K562 (cell line): ENCODE measurements at regions not wholly inside any gene's neighbourhood (a gene's known extent, or its start where the extent isn't known, plus 50 kb on each side); places are given as distances from the start of the nearest gene placed in this dataset.

Experiments used
- ATAC-seq: fragments of 200-7000 bp; cut with Tn5 transposase; 3 replicates; pipeline ENCODE4 v1.9.1; 2020; ENCODE audit warnings: moderate library complexity
- BruUV-seq: library from RNA; stranded (reverse); fragments of 400-500 nt; replicated peaks from 2 replicates; lab custom pipeline; 2021; lab: Mats Ljungman, UMichigan
- CTCF ChIA-PET: fragments of 300-600 bp; formaldehyde crosslinking; extraction: SDS; loops from one replicate; lab custom pipeline; 2021; ENCODE audit warnings: low intra/inter-chr PET ratio; lab: Yijun Ruan, JAX
- POLR2A ChIA-PET: fragments of 300-600, 350-650 bp; sonication (Branson Sonifier 250); formaldehyde crosslinking; extraction: SDS; loops from one replicate; lab custom pipeline; 2021; ENCODE audit warnings: antibody characterized with exemption, inconsistent platforms; lab: Yijun Ruan, JAX
- DNase-seq, 4 experiments: peaks; one replicate each; pipeline versions ENCODE4 v3.0.0 to v3.0.0-alpha.2; 2011 to 2018; ENCODE audit warnings: low spot score in 3 of 4, mixed read lengths in 3 of 4; ENCODE audit errors: extremely low read depth in 1 of 4
- FAIRE-seq: peaks from 2 replicates; lab custom pipeline; 2011; peaks lifted over from hg19 to GRCh38; lab: Jason Lieb, UNC
- H2AFZ ChIP-seq: 2 replicates; pipeline ENCODE4 v1.6.0; 2011; ENCODE audit warnings: low read depth, low read length, control low read depth, inconsistent platforms
- H3K27ac ChIP-seq: fragments of 200-600 bp; 3 replicates; pipeline ENCODE4 v1.8.0; 2011; ENCODE audit warnings: low read depth, mild to moderate bottlenecking, control low read depth, inconsistent platforms, low read length, moderate library complexity, mixed read lengths; ENCODE audit errors: extremely low read depth
- H3K27me3 ChIP-seq, 2 experiments: fragments of 300-600 bp in 1 of 2; 2 replicates in 1 of 2; 3 replicates in 1 of 2; pipeline versions ENCODE4 v1.6.0 to v1.8.0; 2011; ENCODE audit warnings: inconsistent platforms in 2 of 2, low read length in 2 of 2, mild to moderate bottlenecking in 1 of 2, mixed read lengths in 1 of 2, moderate library complexity in 1 of 2; ENCODE audit not compliant: control insufficient read depth in 2 of 2, insufficient read depth in 2 of 2
- H3K36me3 ChIP-seq: fragments of 300-600 bp; 3 replicates; pipeline ENCODE4 v1.8.0; 2011; ENCODE audit warnings: mild to moderate bottlenecking, low read length, inconsistent platforms; ENCODE audit not compliant: control insufficient read depth, insufficient read depth
- H3K4me1 ChIP-seq, 2 experiments: fragments of 200-600 bp in 1 of 2; replicated peaks in 1 of 2; 2 replicates in 1 of 2; 3 replicates in 1 of 2; pipeline versions ENCODE4 v1.5.1 to v1.8.0; 2011; ENCODE audit warnings: inconsistent platforms in 2 of 2, low read length in 2 of 2, mild to moderate bottlenecking in 1 of 2, mixed read lengths in 1 of 2, moderate library complexity in 1 of 2; ENCODE audit not compliant: control insufficient read depth in 2 of 2, insufficient read depth in 2 of 2
- H3K4me2 ChIP-seq: 2 replicates; pipeline ENCODE4 v1.6.1; 2011; ENCODE audit warnings: low read length, control low read depth, inconsistent platforms, mixed read lengths; ENCODE audit not compliant: insufficient read depth
- H3K4me3 ChIP-seq: fragments of 200-600 bp; sonication (generic), shearing (Covaris generic); 2 replicates; pipeline ENCODE4 v1.5.1; 2016; ENCODE audit warnings: control low read depth, inconsistent platforms
- H3K79me2 ChIP-seq: fragments of 200-600 bp; 3 replicates; pipeline ENCODE4 v1.8.0; 2011; ENCODE audit warnings: low read length, inconsistent platforms; ENCODE audit not compliant: control insufficient read depth, insufficient read depth
- H3K9ac ChIP-seq, 2 experiments: 2 replicates each; pipeline versions ENCODE4 v1.6.0 to v1.6.1; 2011; ENCODE audit warnings: low read depth in 2 of 2, low read length in 2 of 2, control low read depth in 1 of 2, inconsistent platforms in 1 of 2, mild to moderate bottlenecking in 1 of 2, mixed read lengths in 1 of 2; ENCODE audit not compliant: insufficient read depth in 1 of 2
- H3K9me1 ChIP-seq: one replicate; pipeline ENCODE4 v1.6.0; 2011; ENCODE audit warnings: inconsistent platforms, mild to moderate bottlenecking, low read length, moderate library complexity; ENCODE audit not compliant: control insufficient read depth, insufficient read depth
- H3K9me3 ChIP-seq: replicated peaks from 2 replicates; pipeline ENCODE4 v1.5.1; 2011; ENCODE audit warnings: low read depth, low read length, inconsistent platforms; ENCODE audit not compliant: control insufficient read depth, insufficient read depth
- H4K20me1 ChIP-seq: replicated peaks from 2 replicates; pipeline ENCODE4 v1.6.1; 2011; ENCODE audit warnings: low read length, inconsistent platforms, mixed read lengths; ENCODE audit not compliant: control insufficient read depth, insufficient read depth
- ATF2 ChIP-seq: sonication (generic); formaldehyde crosslinking; IDR thresholded peaks from 2 replicates; pipeline ENCODE4 v1.8.1; 2022; ENCODE audit warnings: missing genetic modification reagents
- FOXK1 ChIP-seq: sonication (generic); formaldehyde crosslinking; IDR thresholded peaks from 2 replicates; pipeline ENCODE4 v1.8.0; 2022; ENCODE audit warnings: missing genetic modification reagents, mild to moderate bottlenecking, borderline replicate concordance
- SLC30A9 ChIP-seq: fragments of 250-450 bp; sonication (Bioruptor Pico); IDR thresholded peaks from 2 replicates; pipeline ENCODE4 v1.8.0; 2022; ENCODE audit warnings: mild to moderate bottlenecking, moderate library complexity
- ZBTB8A ChIP-seq: fragments of 450-650 bp; IDR thresholded peaks from 2 replicates; pipeline ENCODE4 v1.6.1; 2018; ENCODE audit warnings: mild to moderate bottlenecking, moderate library complexity; ENCODE audit not compliant: partially characterized antibody
- ZNF311 ChIP-seq: fragments of 250-450 bp; sonication (Bioruptor Pico); IDR thresholded peaks from 2 replicates; pipeline ENCODE4 v1.4.0; 2020; ENCODE audit warnings: mild to moderate bottlenecking, moderate library complexity
- WGBS: fragments of 100-300 bp; shearing (Covaris generic); methylation state at CpG from one replicate; pipeline ENCODE4 v1.1.6; 2016; ENCODE audit warnings: low coverage, mixed read lengths; ENCODE audit not compliant: insufficient coverage; ENCODE audit errors: missing lambda C conversion rate; 5-methylcytosine and 5-hydroxymethylcytosine counted together
- in situ Hi-C: fragments of 300-500 bp; cut with MboI; formaldehyde crosslinking; loops from 4 replicates; pipeline ENCODE4 v1.15.0; 2018; ENCODE audit warnings: inconsistent platforms, mixed read lengths
- intact Hi-C: fragments of 100-400 bp; cut with micrococcal nuclease; formaldehyde crosslinking; loops from 2 replicates; pipeline ENCODE4 v1.14.2; 2022
- TF ChIP-seq, protein P1 (sequence below): IDR thresholded peaks from 3 replicates; pipeline ENCODE4 v1.6.1; 2011; ENCODE audit warnings: borderline replicate concordance, mild to moderate bottlenecking, moderate library complexity; ENCODE audit not compliant: insufficient read length; ENCODE audit errors: extremely low read depth

DNA sequence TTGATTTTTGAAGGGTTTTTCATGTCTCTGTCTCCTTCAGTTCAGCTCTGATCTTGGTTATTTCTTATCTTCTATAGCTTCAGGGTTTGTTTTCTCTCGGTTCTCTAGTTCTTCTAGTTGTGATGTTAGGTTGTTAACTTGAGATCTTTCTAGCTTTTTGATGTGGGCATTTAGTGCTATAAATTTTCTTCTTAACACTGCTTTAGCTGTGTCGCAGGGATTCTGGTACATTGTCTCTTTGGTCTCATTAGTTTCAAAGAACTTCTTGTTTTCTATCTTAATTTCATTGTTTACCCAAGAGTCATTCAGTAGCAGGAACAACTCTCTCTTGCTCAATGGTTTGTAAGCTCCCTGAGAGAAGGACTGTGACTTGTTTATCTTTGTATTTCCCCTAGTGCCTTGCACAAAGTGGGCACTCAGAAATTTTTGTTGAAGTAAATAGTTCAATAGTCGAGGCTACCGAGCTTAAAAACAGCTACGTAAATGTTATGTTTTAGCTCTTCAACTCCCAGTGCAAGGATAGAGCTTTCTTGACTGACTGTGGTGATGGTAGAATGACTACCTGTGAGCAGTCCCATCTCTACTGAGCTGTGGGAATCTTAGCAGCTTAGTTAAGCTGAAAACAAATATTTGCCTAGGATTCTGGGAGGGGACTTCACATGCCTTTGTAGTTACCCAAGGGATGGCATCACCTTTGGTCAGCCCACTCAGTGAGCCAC, 225.8 kb upstream of the ELL2 start:
- no peak overlapping the region for H3K4me3 ChIP-seq
- no TSS peak for BruUV-seq
- FAIRE-seq (no peak), ATAC-seq (no peak), DNase-seq (no peak)
- H3K9me1 ChIP-seq = no peaks in the 10 kb centered on the region
- no peaks in the 10 kb centered on the region for H4K20me1 ChIP-seq
- H3K4me1 ChIP-seq = no peaks in the 10 kb centered on the region
- CTCF ChIA-PET = no interaction called here
- no peak overlapping the region for H3K27ac ChIP-seq
- 2% methylated on average over 5 of the region's 5 CpGs for WGBS
- H2AFZ ChIP-seq = no peak overlapping the region
- intact Hi-C loops = no loop called here
- H3K79me2 ChIP-seq = no peaks in the 10 kb centered on the region
- no peak overlapping the region for H3K4me2 ChIP-seq
- no peaks in the 10 kb centered on the region for H3K9me3 ChIP-seq
- no peak for TF ChIP-seq ZNF311 (CRISPR knock-in tag)
- TF ChIP-seq FOXK1 (CRISPR knock-in tag) = no peak
- no peak for TF ChIP-seq ATF2 (CRISPR knock-in tag)
- TF ChIP-seq, protein P1, sequence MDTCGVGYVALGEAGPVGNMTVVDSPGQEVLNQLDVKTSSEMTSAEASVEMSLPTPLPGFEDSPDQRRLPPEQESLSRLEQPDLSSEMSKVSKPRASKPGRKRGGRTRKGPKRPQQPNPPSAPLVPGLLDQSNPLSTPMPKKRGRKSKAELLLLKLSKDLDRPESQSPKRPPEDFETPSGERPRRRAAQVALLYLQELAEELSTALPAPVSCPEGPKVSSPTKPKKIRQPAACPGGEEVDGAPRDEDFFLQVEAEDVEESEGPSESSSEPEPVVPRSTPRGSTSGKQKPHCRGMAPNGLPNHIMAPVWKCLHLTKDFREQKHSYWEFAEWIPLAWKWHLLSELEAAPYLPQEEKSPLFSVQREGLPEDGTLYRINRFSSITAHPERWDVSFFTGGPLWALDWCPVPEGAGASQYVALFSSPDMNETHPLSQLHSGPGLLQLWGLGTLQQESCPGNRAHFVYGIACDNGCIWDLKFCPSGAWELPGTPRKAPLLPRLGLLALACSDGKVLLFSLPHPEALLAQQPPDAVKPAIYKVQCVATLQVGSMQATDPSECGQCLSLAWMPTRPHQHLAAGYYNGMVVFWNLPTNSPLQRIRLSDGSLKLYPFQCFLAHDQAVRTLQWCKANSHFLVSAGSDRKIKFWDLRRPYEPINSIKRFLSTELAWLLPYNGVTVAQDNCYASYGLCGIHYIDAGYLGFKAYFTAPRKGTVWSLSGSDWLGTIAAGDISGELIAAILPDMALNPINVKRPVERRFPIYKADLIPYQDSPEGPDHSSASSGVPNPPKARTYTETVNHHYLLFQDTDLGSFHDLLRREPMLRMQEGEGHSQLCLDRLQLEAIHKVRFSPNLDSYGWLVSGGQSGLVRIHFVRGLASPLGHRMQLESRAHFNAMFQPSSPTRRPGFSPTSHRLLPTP = no peak
- no peak for TF ChIP-seq SLC30A9 (CRISPR knock-in tag)
- TF ChIP-seq ZBTB8A = no peak
- TF ChIP-seq, all 486 proteins: peak for 0
- Histone ChIP-seq H3K36me3 (no peaks in the 10 kb centered on the region), H3K9ac (no peak overlapping the region), H3K27me3 (no peaks in the 10 kb centered on the region)
- POLR2A ChIA-PET = no interaction called here
- in situ Hi-C loops = no loop called here
